HepG2 (cell line): ENCODE measurements at regions not wholly inside any gene's neighbourhood (a gene's known extent, or its start where the extent isn't known, plus 50 kb on each side); places are given as distances from the start of the nearest gene placed in this dataset.

Source experiments
- CBFB ChIP-seq: sonication (generic); formaldehyde crosslinking; IDR thresholded peaks from 2 replicates; pipeline ENCODE4 v1.4.0; 2020; ENCODE audit warnings: missing genetic modification reagents
- CCDC6 ChIP-seq: sonication (generic); formaldehyde crosslinking; IDR thresholded peaks from 2 replicates; pipeline ENCODE4 v1.8.1; 2022; ENCODE audit warnings: mild to moderate bottlenecking, missing genetic modification reagents, moderate library complexity
- HNF4G ChIP-seq, 2 experiments: sonication (generic) in 1 of 2; formaldehyde crosslinking in 1 of 2; IDR thresholded peaks; 2 replicates each; pipeline versions ENCODE4 v1.4.0 to v1.6.1; 2011 to 2020; ENCODE audit warnings: borderline replicate concordance in 2 of 2, low read depth in 2 of 2, mild to moderate bottlenecking in 2 of 2, low read length in 1 of 2, missing genetic modification reagents in 1 of 2, moderate library complexity in 1 of 2
- JDP2 ChIP-seq: sonication (generic); formaldehyde crosslinking; IDR thresholded peaks from 2 replicates; pipeline ENCODE4 v1.8.1; 2022; ENCODE audit warnings: missing genetic modification reagents, borderline replicate concordance
- PAWR ChIP-seq: sonication (generic); formaldehyde crosslinking; IDR thresholded peaks from 2 replicates; pipeline ENCODE4 v1.4.0; 2020; ENCODE audit warnings: missing genetic modification reagents, mild to moderate bottlenecking, borderline replicate concordance
- RARA ChIP-seq: IDR thresholded peaks from 2 replicates; pipeline ENCODE4 v1.6.1; 2016; ENCODE audit warnings: missing genetic modification reagents, missing compliant biosample characterization
- RCOR2 ChIP-seq: IDR thresholded peaks from 2 replicates; pipeline ENCODE4 v1.6.1; 2016; ENCODE audit warnings: missing biosample characterization, missing genetic modification reagents
- REPIN1 ChIP-seq: sonication (generic); formaldehyde crosslinking; IDR thresholded peaks from 2 replicates; pipeline ENCODE4 v1.8.0; 2022; ENCODE audit warnings: missing genetic modification reagents, low read depth, mild to moderate bottlenecking, borderline replicate concordance
- ZNF317 ChIP-seq: sonication (generic); formaldehyde crosslinking; IDR thresholded peaks from 2 replicates; pipeline ENCODE4 v1.5.0; 2020; ENCODE audit warnings: mild to moderate bottlenecking, missing genetic modification reagents
- ZNF678 ChIP-seq: sonication (generic); formaldehyde crosslinking; IDR thresholded peaks from 2 replicates; pipeline ENCODE4 v1.4.0; 2020; ENCODE audit warnings: mild to moderate bottlenecking, missing genetic modification reagents
- ZSCAN21 ChIP-seq: sonication (generic); formaldehyde crosslinking; IDR thresholded peaks from 2 replicates; pipeline ENCODE4 v1.8.0; 2022; ENCODE audit warnings: mild to moderate bottlenecking, missing genetic modification reagents, moderate library complexity, borderline replicate concordance
- TF ChIP-seq, protein P1 (sequence below): sonication (generic); formaldehyde crosslinking; IDR thresholded peaks from 2 replicates; pipeline ENCODE4 v1.5.0; 2020; ENCODE audit warnings: mild to moderate bottlenecking, missing genetic modification reagents, borderline replicate concordance
- TF ChIP-seq, protein P2 (sequence below): sonication (generic); formaldehyde crosslinking; IDR thresholded peaks from 2 replicates; pipeline ENCODE4 v1.8.0; 2022; ENCODE audit warnings: mild to moderate bottlenecking, missing genetic modification reagents, moderate library complexity
- TF ChIP-seq, protein P3 (sequence below): IDR thresholded peaks from 2 replicates; pipeline ENCODE4 v1.4.0; 2020; ENCODE audit warnings: mild to moderate bottlenecking, missing genetic modification reagents
- TF ChIP-seq, protein P4 (sequence below): sonication (generic); formaldehyde crosslinking; IDR thresholded peaks from 2 replicates; pipeline ENCODE4 v1.4.0; 2020; ENCODE audit warnings: missing genetic modification reagents, borderline replicate concordance

GRCh38 chr19:56966225-56966696, 125.7 kb upstream of the PEG3 start (continued):
- TF ChIP-seq, protein P1, sequence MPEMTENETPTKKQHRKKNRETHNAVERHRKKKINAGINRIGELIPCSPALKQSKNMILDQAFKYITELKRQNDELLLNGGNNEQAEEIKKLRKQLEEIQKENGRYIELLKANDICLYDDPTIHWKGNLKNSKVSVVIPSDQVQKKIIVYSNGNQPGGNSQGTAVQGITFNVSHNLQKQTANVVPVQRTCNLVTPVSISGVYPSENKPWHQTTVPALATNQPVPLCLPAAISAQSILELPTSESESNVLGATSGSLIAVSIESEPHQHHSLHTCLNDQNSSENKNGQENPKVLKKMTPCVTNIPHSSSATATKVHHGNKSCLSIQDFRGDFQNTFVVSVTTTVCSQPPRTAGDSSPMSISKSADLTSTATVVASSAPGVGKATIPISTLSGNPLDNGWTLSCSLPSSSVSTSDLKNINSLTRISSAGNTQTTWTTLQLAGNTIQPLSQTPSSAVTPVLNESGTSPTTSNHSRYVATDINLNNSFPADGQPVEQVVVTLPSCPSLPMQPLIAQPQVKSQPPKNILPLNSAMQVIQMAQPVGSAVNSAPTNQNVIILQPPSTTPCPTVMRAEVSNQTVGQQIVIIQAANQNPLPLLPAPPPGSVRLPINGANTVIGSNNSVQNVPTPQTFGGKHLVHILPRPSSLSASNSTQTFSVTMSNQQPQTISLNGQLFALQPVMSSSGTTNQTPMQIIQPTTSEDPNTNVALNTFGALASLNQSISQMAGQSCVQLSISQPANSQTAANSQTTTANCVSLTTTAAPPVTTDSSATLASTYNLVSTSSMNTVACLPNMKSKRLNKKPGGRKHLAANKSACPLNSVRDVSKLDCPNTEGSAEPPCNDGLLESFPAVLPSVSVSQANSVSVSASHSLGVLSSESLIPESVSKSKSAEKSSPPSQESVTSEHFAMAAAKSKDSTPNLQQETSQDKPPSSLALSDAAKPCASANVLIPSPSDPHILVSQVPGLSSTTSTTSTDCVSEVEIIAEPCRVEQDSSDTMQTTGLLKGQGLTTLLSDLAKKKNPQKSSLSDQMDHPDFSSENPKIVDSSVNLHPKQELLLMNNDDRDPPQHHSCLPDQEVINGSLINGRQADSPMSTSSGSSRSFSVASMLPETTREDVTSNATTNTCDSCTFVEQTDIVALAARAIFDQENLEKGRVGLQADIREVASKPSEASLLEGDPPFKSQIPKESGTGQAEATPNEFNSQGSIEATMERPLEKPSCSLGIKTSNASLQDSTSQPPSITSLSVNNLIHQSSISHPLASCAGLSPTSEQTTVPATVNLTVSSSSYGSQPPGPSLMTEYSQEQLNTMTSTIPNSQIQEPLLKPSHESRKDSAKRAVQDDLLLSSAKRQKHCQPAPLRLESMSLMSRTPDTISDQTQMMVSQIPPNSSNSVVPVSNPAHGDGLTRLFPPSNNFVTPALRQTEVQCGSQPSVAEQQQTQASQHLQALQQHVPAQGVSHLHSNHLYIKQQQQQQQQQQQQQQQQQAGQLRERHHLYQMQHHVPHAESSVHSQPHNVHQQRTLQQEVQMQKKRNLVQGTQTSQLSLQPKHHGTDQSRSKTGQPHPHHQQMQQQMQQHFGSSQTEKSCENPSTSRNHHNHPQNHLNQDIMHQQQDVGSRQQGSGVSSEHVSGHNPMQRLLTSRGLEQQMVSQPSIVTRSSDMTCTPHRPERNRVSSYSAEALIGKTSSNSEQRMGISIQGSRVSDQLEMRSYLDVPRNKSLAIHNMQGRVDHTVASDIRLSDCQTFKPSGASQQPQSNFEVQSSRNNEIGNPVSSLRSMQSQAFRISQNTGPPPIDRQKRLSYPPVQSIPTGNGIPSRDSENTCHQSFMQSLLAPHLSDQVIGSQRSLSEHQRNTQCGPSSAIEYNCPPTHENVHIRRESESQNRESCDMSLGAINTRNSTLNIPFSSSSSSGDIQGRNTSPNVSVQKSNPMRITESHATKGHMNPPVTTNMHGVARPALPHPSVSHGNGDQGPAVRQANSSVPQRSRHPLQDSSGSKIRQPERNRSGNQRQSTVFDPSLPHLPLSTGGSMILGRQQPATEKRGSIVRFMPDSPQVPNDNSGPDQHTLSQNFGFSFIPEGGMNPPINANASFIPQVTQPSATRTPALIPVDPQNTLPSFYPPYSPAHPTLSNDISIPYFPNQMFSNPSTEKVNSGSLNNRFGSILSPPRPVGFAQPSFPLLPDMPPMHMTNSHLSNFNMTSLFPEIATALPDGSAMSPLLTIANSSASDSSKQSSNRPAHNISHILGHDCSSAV (CRISPR knock-in tag), result no peak
- TF ChIP-seq REPIN1 (CRISPR knock-in tag), result peak; percentile 57
- no peak for TF ChIP-seq ZNF317 (CRISPR knock-in tag)
- TF ChIP-seq, protein P2, sequence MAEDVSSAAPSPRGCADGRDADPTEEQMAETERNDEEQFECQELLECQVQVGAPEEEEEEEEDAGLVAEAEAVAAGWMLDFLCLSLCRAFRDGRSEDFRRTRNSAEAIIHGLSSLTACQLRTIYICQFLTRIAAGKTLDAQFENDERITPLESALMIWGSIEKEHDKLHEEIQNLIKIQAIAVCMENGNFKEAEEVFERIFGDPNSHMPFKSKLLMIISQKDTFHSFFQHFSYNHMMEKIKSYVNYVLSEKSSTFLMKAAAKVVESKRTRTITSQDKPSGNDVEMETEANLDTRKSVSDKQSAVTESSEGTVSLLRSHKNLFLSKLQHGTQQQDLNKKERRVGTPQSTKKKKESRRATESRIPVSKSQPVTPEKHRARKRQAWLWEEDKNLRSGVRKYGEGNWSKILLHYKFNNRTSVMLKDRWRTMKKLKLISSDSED (CRISPR knock-in tag), result no peak
- TF ChIP-seq JDP2 (CRISPR knock-in tag), result no peak
- TF ChIP-seq RARA, result peak; percentile 78
- TF ChIP-seq, protein P3, sequence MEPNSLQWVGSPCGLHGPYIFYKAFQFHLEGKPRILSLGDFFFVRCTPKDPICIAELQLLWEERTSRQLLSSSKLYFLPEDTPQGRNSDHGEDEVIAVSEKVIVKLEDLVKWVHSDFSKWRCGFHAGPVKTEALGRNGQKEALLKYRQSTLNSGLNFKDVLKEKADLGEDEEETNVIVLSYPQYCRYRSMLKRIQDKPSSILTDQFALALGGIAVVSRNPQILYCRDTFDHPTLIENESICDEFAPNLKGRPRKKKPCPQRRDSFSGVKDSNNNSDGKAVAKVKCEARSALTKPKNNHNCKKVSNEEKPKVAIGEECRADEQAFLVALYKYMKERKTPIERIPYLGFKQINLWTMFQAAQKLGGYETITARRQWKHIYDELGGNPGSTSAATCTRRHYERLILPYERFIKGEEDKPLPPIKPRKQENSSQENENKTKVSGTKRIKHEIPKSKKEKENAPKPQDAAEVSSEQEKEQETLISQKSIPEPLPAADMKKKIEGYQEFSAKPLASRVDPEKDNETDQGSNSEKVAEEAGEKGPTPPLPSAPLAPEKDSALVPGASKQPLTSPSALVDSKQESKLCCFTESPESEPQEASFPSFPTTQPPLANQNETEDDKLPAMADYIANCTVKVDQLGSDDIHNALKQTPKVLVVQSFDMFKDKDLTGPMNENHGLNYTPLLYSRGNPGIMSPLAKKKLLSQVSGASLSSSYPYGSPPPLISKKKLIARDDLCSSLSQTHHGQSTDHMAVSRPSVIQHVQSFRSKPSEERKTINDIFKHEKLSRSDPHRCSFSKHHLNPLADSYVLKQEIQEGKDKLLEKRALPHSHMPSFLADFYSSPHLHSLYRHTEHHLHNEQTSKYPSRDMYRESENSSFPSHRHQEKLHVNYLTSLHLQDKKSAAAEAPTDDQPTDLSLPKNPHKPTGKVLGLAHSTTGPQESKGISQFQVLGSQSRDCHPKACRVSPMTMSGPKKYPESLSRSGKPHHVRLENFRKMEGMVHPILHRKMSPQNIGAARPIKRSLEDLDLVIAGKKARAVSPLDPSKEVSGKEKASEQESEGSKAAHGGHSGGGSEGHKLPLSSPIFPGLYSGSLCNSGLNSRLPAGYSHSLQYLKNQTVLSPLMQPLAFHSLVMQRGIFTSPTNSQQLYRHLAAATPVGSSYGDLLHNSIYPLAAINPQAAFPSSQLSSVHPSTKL (CRISPR knock-in tag), result peak; percentile 52; the same call in 1 of the 2 replicates
- no peak for TF ChIP-seq HNF4G (IDR thresholded peaks at IDR 0.05; ENCODE audit: borderline replicate concordance, low read depth, low read length)
- no peak for TF ChIP-seq HNF4G (CRISPR knock-in tag; IDR thresholded peaks at IDR 0.05; ENCODE audit: borderline replicate concordance, low read depth)
- TF ChIP-seq RCOR2 (CRISPR knock-in tag), result no peak
- TF ChIP-seq, protein P4, sequence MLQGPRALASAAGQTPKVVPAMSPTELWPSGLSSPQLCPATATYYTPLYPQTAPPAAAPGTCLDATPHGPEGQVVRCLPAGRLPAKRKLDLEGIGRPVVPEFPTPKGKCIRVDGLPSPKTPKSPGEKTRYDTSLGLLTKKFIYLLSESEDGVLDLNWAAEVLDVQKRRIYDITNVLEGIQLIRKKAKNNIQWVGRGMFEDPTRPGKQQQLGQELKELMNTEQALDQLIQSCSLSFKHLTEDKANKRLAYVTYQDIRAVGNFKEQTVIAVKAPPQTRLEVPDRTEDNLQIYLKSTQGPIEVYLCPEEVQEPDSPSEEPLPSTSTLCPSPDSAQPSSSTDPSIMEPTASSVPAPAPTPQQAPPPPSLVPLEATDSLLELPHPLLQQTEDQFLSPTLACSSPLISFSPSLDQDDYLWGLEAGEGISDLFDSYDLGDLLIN (CRISPR knock-in tag), result no peak
- TF ChIP-seq CBFB (CRISPR knock-in tag), result no peak
- TF ChIP-seq ZNF678 (CRISPR knock-in tag), result no peak
- TF ChIP-seq PAWR, result no peak
- TF ChIP-seq CCDC6 (CRISPR knock-in tag), result no peak
- no peak for TF ChIP-seq ZSCAN21 (CRISPR knock-in tag)
